ENCODE measurements at regions not wholly inside any gene's neighbourhood (a gene's known extent, or its start where the extent isn't known, plus 50 kb on each side); places are given as distances from the start of the nearest gene placed in this dataset.
A peak's percentile ranks its signal among the peaks of the same experiment; 100 is the strongest.

GRCh38 chr13:73754727-73755292, 379.4 kb downstream of the KLF12 start (continued):
- TF ChIP-seq TSHZ2 (CRISPR knock-in tag; IDR thresholded peaks at IDR 0.05): no peak

GRCh38 chr13:73754241-73754640, 380.0 kb downstream of the KLF12 start:
- peak; percentile 25; the same call in 1 of the 3 replicates for ATAC-seq
- TF ChIP-seq ZFP30 (CRISPR knock-in tag; IDR thresholded peaks at IDR 0.05) (no peak), TSHZ2 (CRISPR knock-in tag; IDR thresholded peaks at IDR 0.05) (no peak), GLIS3 (CRISPR knock-in tag; IDR thresholded peaks at IDR 0.05) (no peak)

GRCh38 chr13:73751290-73751689, 382.9 kb downstream of the KLF12 start:
- TF ChIP-seq ARNTL (CRISPR knock-in tag; IDR thresholded peaks at IDR 0.05; ENCODE audit: borderline replicate concordance, low read depth) (no peak), PPARA (CRISPR knock-in tag; IDR thresholded peaks at IDR 0.05; ENCODE audit: borderline replicate concordance) (no peak), OSR1 (CRISPR knock-in tag; IDR thresholded peaks at IDR 0.05) (no peak), ZNF8 (CRISPR knock-in tag; IDR thresholded peaks at IDR 0.05) (no peak), SNAI2 (CRISPR knock-in tag; IDR thresholded peaks at IDR 0.05) (no peak), CSRNP3 (CRISPR knock-in tag; IDR thresholded peaks at IDR 0.05) (no peak), ZNF565 (CRISPR knock-in tag; conservative IDR thresholded peaks at IDR 0.05; ENCODE audit: low read depth) (no peak)
- no peak for ATAC-seq

GRCh38 chr13:73748404-73748803, 385.8 kb downstream of the KLF12 start:
- no peak for TF ChIP-seq SNAI2 (CRISPR knock-in tag; IDR thresholded peaks at IDR 0.05)
- no peak for TF ChIP-seq CSRNP3 (CRISPR knock-in tag; IDR thresholded peaks at IDR 0.05)
- no peak for TF ChIP-seq BACH2 (CRISPR knock-in tag; IDR thresholded peaks at IDR 0.05; ENCODE audit: borderline replicate concordance)
- no peak for TF ChIP-seq OSR1 (CRISPR knock-in tag; IDR thresholded peaks at IDR 0.05)
- no peak for TF ChIP-seq ZC3H10 (CRISPR knock-in tag; IDR thresholded peaks at IDR 0.05)
- TF ChIP-seq TCF4 (CRISPR knock-in tag; IDR thresholded peaks at IDR 0.05; ENCODE audit: borderline replicate concordance): no peak
- no peak for TF ChIP-seq PATZ1 (CRISPR knock-in tag; IDR thresholded peaks at IDR 0.05; ENCODE audit: borderline replicate concordance)
- TF ChIP-seq CSDC2 (CRISPR knock-in tag; IDR thresholded peaks at IDR 0.05): no peak
- TF ChIP-seq ARNTL (CRISPR knock-in tag; IDR thresholded peaks at IDR 0.05; ENCODE audit: borderline replicate concordance, low read depth): no peak
- TF ChIP-seq POU6F1 (CRISPR knock-in tag; IDR thresholded peaks at IDR 0.05; ENCODE audit: borderline replicate concordance, low read depth): no peak
- TF ChIP-seq CREB5 (CRISPR knock-in tag; IDR thresholded peaks at IDR 0.05; ENCODE audit: low read depth): no peak
- no peak for TF ChIP-seq ZFP3 (CRISPR knock-in tag; IDR thresholded peaks at IDR 0.05)
- no peak for TF ChIP-seq TOX (CRISPR knock-in tag; IDR thresholded peaks at IDR 0.05; ENCODE audit: borderline replicate concordance)
- no peak for TF ChIP-seq GLIS3 (CRISPR knock-in tag; IDR thresholded peaks at IDR 0.05)
- ATAC-seq: no peak
